ENCODE measurements at regions not wholly inside any gene's neighbourhood (a gene's known extent, or its start where the extent isn't known, plus 50 kb on each side); places are given as distances from the start of the nearest gene placed in this dataset.

DNA sequence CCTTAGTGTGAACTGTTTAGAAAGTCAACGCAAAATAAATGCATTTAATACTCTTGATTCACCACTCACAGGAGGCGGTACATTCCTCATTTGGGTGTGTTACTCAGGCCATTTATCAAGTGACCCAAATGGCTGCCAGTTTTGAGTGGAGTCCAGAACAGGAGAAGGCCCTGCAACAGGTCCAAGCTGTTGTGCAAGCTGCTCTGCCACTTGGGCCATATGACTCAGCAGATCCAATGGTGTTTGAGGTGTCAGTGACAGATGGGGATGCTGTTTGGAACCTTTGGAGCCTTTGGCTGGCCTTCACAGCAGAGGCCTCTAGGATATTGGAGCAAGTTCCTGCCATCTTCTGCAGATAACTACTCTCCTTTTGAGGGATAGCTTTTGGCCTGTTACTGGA is 609.2 kb downstream of the KCNT2 start:
- no peak for DNase-seq

DNA sequence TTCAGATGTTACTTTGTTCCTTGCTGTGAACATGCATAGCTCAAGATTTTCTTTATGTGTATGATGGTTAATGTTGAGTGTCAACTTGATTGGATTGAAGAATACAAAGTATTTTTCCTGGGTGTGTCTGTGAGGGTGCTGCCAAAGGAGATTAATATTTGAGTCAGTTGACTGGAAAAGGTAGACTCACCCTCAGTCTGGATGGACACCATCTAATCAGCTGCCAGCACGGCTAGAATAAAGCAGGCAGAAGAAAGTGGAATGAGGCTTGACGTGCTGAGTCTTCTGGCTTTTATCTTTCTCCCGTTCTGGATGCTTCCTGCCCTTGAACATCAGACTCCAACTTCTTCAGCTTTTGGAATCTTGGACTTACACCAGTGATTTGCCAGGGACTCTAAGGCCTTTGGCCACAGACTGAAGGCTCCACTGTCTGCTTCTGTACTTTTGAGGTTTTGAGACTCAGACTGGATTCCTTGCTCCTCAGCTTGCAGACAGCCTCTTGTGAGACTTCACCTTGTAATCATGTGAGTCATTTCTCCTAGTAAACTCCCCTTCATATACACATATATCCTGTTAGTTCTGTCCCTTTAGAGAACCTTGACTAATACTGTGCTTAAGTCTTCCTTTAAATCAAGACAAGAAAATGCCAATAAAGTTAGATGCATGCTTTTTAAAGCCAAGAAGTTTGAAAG is 626.6 kb downstream of the KCNT2 start:
- no peak for DNase-seq

DNA sequence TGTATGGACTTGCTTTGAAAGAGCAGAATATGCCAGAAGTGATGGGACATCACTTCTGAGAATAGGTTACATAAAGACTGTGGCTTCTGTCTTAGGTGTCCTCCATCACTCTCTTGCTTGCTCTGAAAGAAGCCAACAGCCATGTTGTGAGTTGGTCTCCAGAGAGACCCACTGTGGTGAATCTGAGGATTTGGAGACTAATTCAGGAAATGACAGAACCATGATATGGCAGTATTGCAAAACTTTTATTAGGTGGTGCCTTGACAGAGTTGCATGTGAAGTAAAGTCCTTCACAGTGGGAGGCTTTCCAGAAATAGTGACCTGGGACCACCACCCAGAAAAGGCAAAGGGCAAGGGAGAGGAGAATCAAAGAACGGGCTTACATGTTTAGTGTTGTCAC is 628.6 kb downstream of the KCNT2 start:
- no peak for DNase-seq

DNA sequence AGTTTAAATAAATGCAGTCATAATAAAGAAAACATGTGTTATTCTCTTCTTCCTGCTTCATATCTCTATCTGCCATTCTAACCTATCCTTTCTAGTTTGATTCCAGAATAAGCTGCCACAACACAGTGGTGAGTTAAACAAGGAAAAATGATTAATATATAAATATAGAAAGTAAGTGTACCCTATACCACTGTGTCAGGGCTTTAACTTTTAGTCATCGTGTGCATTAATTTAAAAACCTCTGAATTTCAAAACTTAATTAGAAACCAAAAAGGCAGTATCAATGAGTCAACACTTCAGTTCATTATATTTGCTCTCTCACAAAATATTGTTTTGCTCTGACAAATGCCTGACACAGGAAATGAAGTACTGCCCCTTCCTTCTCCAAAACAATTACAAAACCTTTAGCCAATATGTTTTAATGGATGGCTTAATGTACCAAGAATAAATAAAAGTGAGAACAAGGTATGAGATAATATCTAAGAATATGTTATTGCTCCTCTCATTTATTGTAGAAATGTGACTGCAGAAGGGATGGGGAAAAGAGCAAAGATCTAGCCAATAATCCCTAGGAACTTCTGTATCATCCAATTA is 634.8 kb downstream of the KCNT2 start:
- no peak for DNase-seq

DNA sequence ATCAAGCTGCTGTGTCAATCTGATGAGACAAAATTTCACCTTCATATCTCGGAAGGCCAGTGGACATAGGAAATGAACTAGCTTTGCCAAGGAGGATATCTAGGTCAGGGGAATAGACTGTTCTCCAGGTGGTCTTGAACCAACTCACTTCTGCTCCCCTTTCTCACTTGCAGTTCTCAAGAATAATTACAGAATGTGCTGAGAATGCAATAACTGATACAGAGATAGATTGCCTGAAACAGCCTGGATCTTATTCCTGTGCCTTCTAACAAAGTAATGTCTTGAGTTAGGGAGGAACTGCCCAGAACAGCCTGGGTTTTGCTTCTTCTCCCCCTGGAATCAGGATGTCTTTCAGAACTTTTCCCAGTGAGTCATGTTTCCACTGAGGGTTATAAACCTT is 636.7 kb downstream of the KCNT2 start:
- DNase-seq = no peak

DNA sequence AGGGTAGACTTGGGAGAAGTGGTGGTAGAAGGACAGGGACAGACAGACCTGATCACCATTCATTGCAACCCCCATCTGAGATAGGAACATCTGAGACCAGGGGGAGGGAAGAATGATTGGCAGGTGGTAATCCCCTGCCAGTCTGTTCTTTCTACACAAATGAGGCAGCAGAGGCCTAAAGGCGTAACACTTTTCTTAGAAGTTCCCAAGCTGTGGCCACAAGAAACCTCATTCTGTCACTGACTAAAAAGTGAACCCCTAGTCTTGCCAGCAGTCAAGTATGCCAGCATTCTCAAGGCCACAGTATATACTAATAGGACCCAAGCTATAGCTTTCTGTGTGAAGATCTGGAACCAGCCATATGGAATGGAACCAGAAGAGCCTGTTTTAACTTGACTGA is 638.0 kb downstream of the KCNT2 start:
- DNase-seq = no peak

DNA sequence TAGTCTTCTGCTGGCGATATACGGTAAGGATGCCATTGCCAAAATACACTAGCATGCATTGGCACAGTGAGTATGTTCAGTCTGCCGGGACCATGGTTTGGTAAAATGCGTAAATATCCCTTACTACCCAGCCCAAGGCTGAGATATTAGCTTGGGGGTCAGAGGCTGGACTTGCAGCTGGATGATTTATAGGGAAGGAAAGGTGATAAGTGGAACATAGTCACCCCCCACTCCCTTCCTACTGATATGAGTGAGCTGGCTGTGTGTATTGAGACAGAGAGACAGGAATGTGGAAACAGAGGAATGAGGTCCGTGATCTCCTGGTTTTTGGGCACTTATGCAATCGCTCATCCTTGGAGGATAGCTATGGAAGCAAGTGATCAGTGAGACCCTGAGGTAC is 642.8 kb downstream of the KCNT2 start:
- DNase-seq = no peak

DNA sequence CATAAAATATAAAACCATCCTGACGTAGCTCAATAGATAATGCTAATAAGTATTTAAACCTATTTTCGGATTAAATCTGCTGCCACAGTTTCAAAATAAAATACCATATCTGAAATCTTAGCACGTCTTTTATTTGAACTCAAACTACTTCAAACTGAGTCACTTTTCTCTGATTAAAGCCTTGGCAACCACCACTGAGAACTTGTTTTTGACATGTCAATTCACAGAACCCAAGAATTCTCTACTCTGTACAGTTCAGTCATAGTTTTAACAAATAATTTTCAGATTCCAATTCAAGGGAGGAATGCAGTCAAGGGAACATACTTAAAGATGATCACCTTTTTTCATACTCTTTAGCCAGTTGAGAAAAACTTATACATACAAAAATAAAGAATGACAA is 643.2 kb downstream of the KCNT2 start:
- no peak for DNase-seq

DNA sequence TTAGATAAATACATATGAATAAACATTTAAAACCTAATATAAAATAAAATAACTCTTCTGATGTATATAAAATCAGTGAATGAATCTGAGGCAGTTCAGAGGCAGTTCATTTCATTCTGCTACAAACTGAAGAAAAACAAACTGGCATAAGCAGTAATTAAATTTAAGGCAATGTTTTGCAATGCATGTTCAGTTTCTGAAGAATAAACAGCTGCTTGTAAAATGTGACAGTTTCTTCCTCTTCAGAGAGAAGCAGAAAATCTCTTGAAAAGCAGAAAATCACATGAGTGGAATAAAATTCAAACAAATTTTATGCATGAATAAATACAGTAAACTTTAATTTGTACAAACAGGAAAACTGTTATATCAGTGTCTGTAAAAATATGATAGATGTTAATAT is 643.7 kb downstream of the KCNT2 start:
- DNase-seq = no peak

DNA sequence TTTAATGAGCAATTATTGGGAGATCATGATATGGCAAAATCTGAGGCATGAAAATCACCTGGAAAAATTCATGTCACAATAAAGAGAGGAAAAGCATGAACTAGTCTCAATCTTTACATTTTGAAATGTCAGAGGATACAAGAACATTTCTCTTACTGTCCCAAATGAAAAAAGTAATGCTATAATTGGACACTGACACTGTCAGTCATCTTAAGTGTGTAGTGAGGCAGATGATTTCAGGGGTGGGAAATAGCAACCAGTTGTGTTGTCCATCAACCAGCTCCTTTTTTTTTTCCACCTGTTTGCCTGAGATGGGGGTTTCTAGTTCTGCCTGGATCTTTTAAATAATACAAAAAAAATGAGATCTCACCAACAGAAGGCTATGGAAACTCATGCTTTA is 646.2 kb downstream of the KCNT2 start:
- no peak for DNase-seq

DNA sequence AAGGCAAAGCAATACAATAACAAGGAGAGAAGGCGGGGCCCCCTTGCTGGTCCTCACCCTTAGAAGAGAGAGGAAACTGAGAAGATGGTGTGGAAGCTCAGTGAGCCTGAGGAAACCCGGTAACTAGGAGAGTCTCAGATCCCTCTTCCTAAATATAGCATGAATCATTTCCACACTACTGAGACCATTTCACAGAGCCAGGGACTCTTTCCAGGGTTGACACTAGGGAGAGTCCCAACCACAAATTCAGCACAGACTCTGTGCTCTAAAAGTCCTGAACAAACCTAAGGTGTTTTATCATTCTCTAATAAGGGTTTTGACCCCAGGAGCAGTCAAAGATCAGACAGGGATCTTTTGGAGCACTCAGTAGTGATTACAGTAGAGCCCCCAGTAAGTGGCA is 647.7 kb downstream of the KCNT2 start:
- no peak for DNase-seq

DNA sequence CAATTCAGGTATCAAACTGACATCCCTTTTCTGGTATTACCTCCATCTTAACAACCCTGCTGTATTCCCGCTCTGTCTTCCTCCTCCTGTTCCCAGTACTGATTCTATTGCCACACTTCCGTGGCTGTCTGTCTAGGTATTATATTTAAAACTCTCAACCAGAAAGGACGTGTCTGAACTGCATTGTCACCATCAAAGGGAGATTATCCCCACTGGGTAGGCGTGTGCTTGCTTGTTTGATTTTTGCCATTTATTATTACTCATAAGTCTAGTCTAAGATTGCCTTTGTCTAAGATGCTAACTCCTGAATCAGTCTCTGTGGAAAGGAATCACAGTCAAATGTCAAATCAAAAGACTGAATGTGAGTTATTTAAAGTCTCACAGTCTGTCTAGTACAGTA is 650.1 kb downstream of the KCNT2 start:
- no peak for DNase-seq

DNA sequence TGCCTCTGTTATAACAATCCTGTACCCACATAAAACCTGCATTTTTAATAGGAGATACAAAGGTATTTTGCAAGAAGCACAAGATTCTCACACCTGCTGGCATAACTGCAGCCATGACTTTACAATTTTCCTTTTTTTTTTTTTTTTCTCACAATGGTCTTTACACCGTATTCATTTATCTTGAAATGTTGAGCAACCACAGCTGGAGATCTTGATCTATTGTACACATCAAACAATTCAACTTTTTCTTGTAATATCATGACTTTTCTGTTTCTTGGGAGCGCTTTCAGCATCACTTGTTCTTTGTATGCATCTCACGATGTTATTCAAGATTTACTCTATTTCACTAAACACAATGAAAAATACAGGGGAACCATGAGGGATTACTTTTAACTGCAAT is 651.4 kb downstream of the KCNT2 start:
- no peak for DNase-seq

DNA sequence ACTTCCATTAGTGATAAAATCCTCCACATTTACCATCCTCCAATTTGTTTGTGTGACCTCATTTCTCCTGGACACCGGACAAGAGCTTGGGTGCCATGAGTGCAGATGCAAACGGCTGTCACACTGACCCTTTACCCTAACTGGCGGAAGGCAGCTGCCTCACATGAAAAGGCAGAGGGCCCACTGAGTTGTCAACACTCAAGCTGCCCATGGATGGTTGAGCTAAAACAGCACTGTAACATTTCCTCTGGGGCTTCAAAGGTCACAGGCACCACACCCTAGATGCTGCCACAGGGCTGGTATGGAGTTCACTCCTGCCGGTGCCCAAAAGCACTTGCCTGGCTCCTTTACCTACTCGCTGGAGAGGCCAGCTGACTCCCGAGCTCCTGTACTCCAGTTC is 653.4 kb downstream of the KCNT2 start:
- DNase-seq = no peak

DNA sequence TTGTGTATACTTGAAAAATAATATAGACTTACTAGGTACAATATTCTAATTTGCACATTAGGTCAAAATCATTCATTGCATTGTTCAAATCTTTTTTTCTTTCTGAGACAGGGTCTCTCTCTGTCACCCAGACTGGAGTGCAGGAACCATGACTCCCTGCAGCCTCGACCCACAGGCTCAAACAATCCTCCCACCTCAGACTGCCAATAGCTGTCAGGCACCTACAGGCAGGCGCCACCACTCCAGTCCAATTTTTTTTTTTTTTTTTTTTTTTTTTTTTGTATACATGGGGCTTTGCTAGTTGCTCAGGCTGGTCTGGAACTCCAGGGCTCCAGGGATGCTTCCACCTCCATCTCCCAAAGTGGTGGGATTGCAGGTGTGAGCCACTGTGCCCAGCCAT is 656.9 kb downstream of the KCNT2 start:
- no peak for DNase-seq

DNA sequence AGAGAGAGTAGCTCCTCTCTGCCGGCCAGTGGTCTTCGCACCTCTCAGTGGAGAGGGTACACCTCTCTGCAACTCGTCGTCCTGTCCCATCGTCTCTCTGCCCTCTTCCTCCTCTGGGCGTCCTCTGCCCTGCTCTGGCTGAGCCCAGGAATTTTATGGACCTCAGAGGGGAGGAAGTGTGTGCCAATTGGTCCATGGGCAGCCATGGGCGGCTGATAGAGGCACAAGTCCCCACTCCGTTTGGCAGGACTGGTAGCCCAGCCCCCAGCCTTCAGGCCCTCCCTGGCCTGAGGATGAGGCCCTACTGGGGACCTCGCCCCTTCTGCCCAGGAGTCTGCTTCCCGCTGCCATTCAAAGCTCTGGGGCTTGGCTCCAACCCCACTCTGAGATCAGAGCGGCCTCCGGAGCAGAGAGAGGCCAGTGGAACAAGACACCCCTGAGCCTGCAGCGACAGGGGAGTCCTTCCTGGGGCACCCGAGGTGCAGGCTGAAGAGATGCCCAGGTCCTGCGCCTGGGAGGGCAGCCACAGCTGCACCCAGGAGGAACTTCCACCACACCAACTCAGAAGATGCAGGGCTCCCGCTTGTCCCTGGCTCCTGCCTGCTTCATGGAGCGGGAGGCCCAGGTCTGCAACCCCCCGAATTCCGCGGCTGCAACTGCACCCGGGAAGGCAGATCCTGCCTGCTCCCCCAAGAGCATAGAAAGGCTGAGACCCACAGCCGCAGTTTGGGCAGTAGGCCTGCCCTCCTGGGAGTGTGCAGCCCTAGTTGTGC is 659.9 kb downstream of the KCNT2 start:
- DNase-seq = no peak

DNA sequence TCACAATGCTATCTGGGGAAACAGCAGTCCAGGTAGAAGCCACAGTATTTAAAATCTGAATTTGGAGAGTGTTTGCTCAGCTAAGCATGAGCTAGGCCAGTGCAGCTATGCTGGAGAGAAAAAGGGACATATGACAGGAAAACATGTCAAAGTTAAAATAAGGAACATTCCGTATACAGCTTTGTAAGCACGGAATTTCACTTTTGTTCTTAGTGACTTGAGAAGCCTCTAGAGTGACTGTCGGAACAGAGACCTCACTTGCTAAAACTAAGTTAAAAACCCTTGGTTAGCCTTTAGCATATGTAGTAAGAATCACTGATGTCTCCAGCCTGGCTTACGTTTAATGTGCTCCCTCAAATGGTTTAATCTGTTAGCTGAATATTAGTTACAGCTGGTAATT is 661.7 kb downstream of the KCNT2 start:
- no peak for DNase-seq

DNA sequence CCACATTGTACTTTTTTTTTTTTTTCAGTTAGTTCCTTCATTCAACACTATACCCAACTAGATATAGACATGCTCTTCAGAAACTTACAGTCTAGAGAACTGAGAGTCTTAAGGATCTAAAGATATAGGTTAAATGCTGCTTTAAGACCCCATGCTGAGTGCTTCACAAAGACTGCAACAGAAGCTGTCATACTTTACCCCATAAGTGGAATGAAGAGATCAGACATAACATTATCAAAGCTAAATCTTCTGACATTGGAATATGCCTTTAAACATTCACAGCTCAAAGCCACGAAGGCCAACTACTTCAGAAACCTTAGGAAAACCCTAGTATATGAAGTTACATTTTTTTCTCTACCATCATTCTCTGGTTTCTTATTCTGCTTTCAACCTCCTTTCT is 666.4 kb downstream of the KCNT2 start:
- DNase-seq = no peak

DNA sequence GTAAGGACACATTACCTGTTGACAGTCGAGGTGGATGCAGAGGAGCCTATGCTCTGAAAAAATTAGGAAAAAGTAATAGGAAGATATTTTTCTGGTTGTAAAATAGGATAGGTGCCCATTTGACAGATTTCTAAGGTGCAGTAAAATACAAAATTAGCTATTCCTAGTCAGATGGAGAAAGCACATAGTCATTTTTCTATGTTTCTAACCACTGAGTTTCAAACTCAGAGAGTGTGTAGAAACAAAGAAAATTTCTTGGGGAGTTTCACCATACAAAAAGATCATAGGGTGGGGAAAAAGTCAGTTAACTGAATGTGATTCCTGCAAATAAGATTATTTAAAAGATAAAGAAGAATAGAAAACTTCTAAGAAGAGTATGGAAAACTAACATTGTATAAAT is 666.9 kb downstream of the KCNT2 start:
- no peak for DNase-seq

DNA sequence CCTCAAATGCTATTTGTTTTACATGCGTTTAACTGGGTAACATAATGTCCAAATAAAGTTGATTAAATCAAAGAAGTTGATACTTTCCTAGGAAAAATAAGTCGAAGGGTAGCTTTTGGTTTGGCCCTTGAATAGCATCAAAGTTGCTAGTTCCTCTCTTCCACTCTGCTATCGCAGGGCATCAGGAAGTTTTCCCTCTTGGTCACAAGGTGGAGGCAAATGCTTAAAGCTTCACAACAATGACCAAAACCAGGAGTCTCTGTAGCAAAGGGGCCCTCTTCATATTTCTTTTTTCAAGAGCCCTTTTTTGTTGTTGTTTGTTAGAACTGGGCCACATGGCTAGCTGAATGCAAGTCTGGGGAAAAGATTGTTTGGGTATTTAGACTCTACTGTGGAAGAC is 668.4 kb downstream of the KCNT2 start:
- DNase-seq = no peak

DNA sequence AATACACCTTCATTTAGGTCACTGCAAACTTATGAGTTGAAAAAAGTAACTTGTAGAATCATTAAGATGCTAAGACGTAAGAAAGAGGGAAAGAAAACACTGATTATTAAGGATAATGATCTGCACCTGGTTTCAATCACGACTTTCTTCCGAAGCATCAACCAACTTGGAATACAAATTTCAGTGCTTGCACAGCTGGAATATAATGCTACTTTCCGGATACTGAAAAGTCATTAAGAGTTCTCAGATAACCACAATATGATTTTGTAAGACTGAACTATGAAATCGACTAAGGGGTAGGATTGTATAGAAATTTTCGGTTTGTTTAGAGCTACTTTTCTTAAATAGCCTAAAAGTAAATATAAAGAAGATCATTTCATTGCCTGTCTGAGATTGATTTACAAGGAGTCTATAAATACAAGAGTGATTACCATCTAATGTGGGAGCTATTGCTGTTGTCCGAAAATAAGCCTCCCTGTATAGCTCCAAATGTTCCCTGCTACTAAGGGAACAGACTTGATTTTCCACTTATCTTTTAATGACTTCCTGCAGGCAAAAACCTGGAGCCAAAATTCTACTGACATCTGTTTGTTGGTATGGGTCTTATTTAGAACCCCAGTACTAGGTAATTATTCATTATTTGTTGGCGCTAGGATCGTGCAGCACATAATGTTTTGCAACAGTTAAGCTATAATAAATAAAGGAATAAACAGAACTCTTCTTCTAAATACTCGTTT is 673.3 kb downstream of the KCNT2 start:
- DNase-seq = no peak

DNA sequence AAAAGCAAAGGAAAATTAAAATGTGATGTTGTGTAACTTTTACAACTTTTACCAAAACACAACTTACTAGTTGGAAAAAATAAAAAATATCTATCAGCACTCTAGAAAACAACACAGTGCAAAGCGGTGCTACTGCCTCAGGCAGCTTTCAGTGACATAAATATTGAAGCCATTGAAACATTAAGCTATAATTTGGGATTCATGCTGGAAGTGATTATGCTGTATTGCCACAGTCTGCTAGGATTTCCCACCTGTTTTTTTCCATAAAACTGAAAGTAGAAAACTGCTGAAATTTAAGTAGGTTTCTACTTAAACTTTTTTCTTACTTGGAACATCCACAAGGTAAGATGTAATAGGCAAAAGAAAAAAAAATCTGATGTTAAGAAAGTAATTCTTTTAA is 674.4 kb downstream of the KCNT2 start:
- DNase-seq = no peak

DNA sequence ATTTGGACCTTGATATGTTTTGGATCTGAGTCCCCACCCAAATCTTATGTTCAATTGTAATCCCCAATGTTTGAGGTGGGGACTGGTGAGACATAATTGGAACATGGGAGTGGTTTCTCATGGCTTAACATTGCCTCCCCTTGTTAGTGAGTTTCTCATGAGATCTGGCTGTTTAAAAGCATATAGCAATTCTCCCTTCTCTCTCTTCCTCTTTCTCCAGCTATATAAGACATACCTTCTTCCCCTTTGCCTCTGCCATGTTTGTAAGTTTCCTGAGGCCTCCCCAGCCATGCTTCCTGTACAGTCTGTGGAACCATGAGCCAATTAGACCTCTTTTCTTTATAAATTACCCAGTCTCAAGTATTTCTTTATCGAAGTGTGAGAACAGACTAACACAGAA is 692.4 kb downstream of the KCNT2 start:
- no peak for DNase-seq

DNA sequence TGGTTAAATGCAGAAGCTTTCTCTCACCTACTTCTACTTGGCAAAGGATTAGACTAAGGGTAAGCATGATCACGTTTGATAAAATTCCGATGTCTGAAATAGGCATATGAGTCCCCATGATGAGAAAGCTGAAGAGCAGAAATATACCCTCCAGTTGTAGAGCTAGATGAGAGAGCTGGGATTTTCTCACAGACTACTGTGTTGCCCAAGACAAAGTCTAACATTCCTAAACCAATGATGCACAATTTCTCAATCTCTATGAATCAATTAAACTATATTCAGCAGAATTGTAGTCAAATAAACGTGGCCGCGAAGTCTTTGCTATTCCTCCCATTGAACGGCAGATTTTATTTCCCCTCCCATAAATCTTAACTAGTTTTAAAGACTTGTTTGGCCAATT is 699.2 kb downstream of the KCNT2 start:
- no peak for DNase-seq
